ENCODE measurements at regions not wholly inside any gene's neighbourhood (a gene's known extent, or its start where the extent isn't known, plus 50 kb on each side); places are given as distances from the start of the nearest gene placed in this dataset.
"Not testable (repeated sequence)": the region's sequence is repeated elsewhere in the genome, so short reads cannot be mapped to it uniquely, and the experiment has no call there.

GRCh38 chr14:43532825-43533416 lies 974.2 kb downstream of the FSCB start:
- DNase-seq, result no peak

DNA sequence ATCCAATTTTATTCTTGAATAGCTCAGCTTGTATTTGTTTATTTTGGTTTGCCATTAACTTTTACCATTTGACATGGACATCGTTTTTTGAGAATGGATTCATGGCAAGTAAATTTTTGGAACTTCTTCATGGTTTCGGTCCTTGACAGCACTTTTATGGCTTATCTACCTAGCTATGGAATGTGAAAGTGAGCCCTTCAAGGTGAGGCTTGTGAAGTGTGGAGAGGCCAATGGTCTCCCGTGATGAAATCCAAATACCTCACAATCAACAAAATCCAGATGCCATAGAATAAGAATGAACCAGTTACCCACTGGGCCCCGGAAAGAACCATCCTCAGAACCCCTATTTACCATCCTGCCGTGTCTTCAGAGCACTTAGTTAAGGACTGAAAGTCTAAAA lies 978.8 kb downstream of the FSCB start:
- no peak for DNase-seq

GRCh38 chr14:43525658-43526057 lies 981.4 kb downstream of the FSCB start:
- DNase-seq, result no peak

DNA sequence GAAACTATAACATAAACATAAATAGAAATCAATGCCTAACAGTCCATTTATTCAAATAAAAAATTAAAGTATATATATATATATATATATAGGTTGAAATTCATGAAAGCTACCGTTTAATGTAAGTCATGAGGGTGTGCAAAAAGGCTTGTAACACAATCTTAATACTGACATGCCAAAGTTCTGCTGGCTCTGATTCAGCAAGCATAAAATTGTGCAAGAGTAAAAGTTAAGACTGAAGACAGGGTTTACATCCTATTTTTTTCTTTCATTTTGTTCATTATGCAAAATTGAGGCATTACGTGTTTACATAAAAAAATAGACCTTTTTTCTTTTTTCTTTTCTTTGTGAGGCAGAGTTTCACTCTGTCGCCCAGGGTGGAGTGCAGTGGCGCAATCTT lies 984.2 kb downstream of the FSCB start:
- DNase-seq, result no peak

GRCh38 chr14:43522191-43522590 lies 984.9 kb downstream of the FSCB start:
- no peak for DNase-seq

GRCh38 chr14:43503508-43503907 lies 1003.6 kb downstream of the FSCB start:
- DNase-seq, result no peak

DNA sequence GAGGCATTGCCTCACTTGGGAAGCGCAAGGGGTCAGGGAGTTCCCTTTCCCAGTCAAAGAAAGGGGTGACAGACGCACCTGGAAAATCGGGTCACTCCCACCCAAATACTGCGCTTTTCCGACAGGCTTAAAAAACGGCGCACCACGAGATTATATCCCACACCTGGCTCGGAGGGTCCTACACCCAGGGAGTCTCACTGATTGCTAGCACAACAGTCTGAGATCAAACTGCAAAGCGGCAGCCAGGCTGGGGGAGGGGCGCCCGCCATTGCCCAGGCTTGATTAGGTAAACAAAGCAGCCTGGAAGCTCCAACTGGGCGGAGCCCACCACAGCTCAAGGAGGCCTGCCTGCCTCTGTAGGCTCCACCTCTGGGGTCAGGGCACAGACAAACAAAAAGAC lies 1014.7 kb downstream of the FSCB start:
- not testable (repeated sequence) for DNase-seq

DNA sequence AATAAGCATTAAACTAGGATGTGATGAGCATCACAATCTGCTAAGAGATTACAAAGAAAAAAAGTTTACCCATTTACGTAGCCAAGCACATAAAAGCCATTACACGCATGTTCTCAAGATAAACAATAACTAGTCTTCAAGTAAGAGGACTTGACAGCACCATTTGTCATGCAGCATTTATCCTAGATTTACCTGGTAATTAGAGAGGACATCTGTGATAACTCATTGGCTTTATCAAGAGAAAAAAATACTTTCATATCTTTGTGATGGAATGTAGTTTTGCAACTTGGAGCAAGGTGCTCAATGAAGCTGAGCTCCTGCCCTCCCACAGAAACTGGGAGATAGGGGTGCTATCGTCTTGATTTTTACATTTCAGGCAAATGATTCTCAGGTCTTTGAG lies 1023.7 kb downstream of the FSCB start:
- DNase-seq, result no peak

GRCh38 chr14:43481864-43482263 lies 1025.2 kb downstream of the FSCB start:
- no peak for DNase-seq

DNA sequence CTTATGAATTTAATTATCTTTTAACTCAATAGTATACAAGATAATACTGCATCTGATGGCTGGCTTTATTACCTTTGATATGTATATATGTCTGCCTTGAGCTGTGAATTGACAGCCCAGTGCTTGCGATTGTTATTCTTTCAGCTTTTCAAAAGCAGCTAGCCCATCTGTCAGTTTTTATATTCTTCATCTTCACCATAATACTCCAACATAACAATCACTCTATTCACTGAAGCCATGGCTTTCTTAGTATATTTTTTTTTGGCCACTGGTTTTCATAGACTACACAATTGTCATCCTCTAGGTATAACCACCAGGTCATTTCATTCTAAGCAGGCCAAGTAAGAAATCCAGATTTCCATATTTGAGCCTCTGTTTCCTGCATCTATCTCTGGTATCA lies 1026.1 kb downstream of the FSCB start:
- DNase-seq, result no peak

GRCh38 chr14:43479596-43480195 lies 1027.4 kb downstream of the FSCB start:
- no peak for DNase-seq

GRCh38 chr14:43476822-43477221 lies 1030.3 kb downstream of the FSCB start:
- no peak for DNase-seq

DNA sequence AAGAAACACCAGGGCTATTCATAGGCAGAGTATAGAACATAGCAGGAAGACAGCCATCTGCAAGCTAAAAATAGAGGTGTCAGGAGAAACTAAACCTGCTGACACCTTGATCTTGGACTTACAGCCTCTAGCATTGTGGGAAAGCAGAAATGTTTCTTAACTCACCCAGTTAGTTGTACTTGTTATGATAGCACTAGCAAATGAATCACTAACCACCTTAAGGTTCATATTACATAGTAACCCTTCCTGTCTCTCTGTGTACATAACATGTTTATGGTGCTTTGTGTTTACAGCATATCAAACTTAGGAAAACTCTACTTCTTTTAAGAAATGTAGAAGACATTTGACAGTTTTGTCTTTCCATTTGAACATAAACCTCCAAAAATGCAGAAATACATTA lies 1031.3 kb downstream of the FSCB start:
- no peak for DNase-seq

DNA sequence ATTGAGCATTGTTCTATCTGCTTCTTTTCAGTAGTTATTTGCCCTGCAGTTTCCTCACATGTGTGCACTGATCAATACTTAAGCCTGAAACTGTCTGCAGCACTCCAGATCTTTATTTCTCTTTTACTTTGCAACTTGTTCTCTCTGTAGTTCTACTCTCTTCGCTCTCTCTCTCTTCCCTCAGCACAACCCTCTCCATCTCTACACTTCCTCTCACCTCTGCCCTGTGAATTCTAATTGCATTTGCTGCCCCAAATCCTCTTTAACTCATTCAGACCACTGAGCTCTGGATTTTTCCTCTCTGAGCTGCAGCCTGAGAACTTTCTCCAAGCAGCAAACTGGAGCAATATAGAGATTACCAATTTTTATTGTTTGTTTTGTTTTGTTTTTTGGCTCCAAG lies 1035.5 kb downstream of the FSCB start:
- no peak for DNase-seq

GRCh38 chr14:43464968-43465367 lies 1042.1 kb downstream of the FSCB start:
- DNase-seq, result no peak

GRCh38 chr14:43449291-43449690 lies 1057.8 kb downstream of the FSCB start:
- no peak for DNase-seq

DNA sequence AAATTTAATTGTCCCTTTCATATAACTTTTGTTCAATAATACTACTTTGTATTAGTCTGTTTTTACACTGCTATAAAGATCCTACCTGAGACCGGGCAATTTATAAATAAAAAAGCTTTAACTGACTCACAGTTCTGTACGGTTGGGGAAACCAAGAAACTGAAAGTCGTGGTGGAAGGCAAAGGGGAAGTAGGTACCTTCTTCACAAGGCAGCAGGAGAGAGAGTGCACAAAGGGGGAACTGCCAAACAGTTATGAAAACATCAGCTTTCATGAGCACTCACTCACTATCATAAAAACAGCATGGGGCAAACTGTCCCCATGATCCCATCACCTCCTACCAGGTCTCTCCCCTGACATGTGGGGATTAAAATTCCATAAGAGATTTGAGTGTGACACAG lies 1069.0 kb downstream of the FSCB start:
- no peak for DNase-seq

- no peak for DNase-seq
These were observed 1088.8 kb downstream of the FSCB start for GRCh38 chr14:43418324-43418723.

- DNase-seq, result no peak
These were observed 1094.0 kb downstream of the FSCB start for GRCh38 chr14:43413084-43413483.

GRCh38 chr14:43411841-43412240 lies 1095.2 kb downstream of the FSCB start:
- DNase-seq, result no peak

DNA sequence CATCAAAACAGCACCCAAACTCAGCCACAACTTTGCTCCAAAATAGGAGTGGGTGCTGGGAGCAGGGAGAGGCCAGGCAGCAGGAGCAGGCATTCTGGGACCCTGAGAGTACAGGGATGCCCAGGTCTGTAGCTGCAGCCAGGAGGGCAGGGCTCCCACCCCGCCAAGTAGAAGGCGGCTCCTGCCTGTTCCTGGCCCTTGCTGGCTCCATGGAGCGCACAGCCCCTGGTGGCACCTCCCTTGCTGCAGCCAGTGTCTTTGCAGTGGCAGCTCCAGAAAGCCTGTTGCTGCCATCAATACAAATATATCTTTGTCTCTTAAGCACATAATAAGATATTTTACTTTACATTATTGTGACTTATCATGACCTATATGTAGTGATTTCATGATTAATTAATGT lies 1096.5 kb downstream of the FSCB start:
- DNase-seq, result no peak

DNA sequence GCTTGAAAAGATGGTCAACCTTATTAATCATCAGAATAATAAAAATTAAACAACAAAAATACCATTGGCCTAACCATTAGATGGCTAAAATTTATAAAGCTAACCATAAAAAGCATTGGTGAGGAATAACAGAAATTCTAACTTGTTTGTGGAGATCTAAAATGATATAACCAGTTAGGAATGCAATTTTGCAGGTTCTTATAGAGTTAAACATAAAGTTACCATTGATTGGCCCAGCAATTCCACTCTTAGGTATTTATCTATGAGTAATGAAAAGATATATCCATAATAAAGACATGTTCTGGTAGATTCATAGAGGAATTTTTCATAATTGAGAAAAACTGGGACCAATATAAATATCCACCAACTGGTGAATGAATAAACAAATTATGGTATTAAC lies 1098.6 kb downstream of the FSCB start:
- DNase-seq, result no peak

DNA sequence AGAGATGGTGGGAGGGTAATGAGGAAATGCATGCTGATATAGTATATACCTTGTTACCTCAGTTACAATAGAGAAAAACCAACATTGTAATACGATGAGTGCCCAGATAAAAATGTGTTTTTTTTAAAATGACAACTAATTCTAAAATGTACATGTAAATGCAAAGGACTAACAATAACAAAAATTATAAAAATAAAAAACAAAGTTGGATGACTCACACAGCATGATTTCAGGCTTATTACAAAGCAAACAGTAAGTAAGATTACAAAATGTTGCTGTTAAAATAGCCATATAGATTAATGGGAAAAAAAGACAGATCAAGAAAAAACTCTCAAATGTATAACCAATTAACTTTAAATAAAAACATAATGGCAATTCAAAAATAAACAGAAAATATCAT lies 1099.4 kb downstream of the FSCB start:
- DNase-seq, result no peak

DNA sequence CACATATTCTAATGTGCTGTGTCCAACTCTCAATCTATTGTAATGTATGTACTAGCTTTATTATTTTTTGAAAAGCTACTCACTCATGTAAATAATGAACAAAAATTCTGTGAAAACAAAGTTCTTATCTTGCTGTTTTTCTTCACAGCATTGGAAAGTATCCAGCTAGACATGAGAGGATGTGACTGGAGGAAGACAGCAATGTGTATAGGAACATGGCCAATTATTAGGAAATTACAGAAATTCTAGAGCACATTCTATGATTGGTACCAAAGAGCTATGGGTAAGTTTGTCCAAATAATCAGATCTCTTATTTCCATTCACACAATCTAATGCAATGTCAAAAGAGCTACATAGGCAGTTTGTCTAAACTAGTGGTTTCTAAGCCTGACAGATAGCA lies 1100.2 kb downstream of the FSCB start:
- DNase-seq, result no peak

DNA sequence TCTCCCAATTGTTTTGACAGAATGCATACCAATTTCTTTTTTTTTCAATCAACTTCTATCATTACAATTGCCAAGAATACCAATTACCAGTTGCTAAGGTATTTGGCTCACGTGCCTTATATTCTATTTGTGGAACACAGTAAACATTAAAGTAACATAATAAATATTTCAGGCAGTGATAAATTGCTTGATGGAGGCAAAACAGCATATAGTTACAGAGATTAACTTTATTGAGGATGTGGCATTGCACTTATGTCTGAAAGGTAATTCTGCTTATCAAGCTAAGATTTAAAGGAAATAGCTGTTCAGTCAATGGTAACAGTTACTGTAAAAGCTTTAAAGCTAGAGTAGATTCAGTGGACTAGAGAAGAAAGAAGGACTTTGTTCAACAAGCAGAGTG lies 1107.8 kb downstream of the FSCB start:
- no peak for DNase-seq

DNA sequence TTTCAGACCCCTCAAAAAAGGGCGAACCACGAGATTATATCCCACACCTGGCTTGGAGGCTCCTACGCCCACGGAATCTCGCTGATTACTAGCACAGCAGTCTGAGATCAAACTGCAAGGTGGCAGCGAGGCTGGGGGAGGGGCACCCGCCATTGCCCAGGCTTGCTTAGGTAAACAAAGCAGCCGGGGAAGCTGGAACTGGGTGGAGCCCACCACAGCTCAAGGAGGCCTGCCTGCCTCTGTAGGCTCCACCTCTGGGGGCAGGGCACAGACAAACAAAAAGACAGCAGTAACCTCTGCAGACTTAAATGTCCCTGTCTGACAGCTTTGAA lies 1136.6 kb downstream of the FSCB start:
- not testable (repeated sequence) for DNase-seq

Measured in NCI-H1694 treated with DMSO at 0.1 percent for 48 hours (cell line).